ENCODE measurements at regions not wholly inside any gene's neighbourhood (a gene's known extent, or its start where the extent isn't known, plus 50 kb on each side); places are given as distances from the start of the nearest gene placed in this dataset.

DNA sequence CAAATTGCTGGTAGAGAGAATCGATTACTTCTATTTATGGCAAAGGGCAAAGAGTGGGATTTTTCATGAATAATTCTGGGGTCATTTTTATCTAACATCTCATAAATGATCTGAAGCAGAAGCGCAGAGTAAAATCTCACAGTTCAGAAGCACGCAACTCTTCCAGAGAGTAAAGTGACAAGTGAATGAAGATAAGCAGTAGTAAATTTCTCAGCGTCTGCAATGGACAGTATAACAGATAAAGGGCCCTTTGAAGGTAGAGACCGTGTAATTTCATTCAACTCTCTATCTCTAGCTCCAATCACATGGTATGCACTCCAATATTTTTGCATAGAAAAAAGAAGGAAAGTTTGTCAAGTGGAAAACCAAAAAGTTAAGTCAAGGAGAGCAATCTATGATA, 521.1 kb upstream of the NECTIN3 start:
- no peak for TF ChIP-seq GATA3 (IDR thresholded peaks at IDR 0.05; ENCODE audit: low read depth, low read length)
- TF ChIP-seq GATA2 (IDR thresholded peaks at IDR 0.05; ENCODE audit: low read depth, low read length): no peak

DNA sequence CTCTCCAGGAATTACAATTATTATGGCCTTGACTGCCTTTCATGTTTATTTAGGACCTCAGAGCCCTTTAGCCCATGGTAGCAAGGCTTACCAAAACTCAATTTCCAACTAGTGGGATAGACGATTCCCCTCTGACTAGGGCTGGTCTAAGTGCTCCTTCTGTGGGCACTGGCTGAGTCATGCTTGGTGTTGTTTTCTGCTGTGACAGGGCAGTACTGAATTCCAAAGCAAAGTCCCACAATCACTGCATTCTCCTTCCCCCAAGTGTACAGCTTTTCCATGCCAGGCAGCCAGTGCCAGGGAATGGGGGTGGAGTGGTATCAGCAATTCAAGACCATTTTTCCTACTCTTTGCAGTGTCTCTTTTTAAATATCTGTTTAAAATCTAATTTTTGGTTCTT, 509.0 kb upstream of the NECTIN3 start:
- TF ChIP-seq GATA3 (IDR thresholded peaks at IDR 0.05; ENCODE audit: low read depth, low read length) (no peak), GATA2 (IDR thresholded peaks at IDR 0.05; ENCODE audit: low read depth, low read length) (no peak)

- TF ChIP-seq GATA3 (IDR thresholded peaks at IDR 0.05; ENCODE audit: low read depth, low read length) (no peak), GATA2 (IDR thresholded peaks at IDR 0.05; ENCODE audit: low read depth, low read length) (no peak)
Measured at GRCh38 chr3:110564674-110565073, 506.9 kb upstream of the NECTIN3 start.

- TF ChIP-seq GATA3 (IDR thresholded peaks at IDR 0.05; ENCODE audit: low read depth, low read length): no peak
- TF ChIP-seq GATA2 (IDR thresholded peaks at IDR 0.05; ENCODE audit: low read depth, low read length): no peak
Measured at GRCh38 chr3:110567029-110567428, 504.6 kb upstream of the NECTIN3 start.

DNA sequence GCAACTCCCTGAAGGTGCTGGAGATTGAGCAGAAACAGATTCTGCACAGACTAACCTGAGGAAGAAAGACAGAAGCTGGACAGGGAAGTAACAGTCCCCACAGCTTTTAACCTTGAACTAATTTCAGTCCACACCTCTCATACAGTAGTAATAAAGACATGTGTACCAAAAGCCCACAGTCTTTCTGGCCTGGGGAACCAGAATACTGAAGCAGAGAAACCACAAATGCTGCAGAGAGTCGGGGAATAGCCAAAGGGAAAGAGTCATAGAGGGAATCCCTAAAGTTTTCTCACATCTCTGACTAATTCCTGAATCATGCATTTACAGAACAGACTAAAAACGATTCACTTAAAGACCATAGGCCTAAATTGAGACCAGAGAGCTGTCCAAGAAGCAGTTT, 503.4 kb upstream of the NECTIN3 start:
- TF ChIP-seq GATA2 (IDR thresholded peaks at IDR 0.05; ENCODE audit: low read depth, low read length): no peak
- TF ChIP-seq GATA3 (IDR thresholded peaks at IDR 0.05; ENCODE audit: low read depth, low read length): no peak

- no peak for TF ChIP-seq GATA2 (IDR thresholded peaks at IDR 0.05; ENCODE audit: low read depth, low read length)
- no peak for TF ChIP-seq GATA3 (IDR thresholded peaks at IDR 0.05; ENCODE audit: low read depth, low read length)
Measured at GRCh38 chr3:110569073-110569472, 502.5 kb upstream of the NECTIN3 start.

- TF ChIP-seq GATA3 (IDR thresholded peaks at IDR 0.05; ENCODE audit: low read depth, low read length) (no peak), GATA2 (IDR thresholded peaks at IDR 0.05; ENCODE audit: low read depth, low read length) (no peak)
Measured at GRCh38 chr3:110575702-110576101, 495.9 kb upstream of the NECTIN3 start.

DNA sequence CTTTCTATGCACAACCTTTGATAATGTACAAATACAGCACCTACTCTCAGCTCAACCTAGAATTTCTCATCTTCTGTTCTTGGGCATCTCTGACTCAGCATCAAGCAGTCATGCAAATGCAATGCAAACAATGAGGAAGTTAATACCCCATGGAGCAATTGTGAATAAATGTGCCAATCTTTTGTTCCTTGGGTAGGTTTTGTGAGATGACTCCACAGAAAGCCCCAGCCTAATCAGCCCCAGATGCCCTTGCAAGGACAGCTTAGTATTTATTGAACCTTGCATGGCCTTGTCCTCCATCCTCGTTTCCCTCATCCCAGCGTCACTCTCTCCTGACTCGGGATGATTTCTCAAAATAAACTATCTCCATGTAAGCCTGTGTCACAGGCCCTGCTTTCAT, 494.7 kb upstream of the NECTIN3 start:
- TF ChIP-seq GATA2 (IDR thresholded peaks at IDR 0.05; ENCODE audit: low read depth, low read length) (no peak), GATA3 (IDR thresholded peaks at IDR 0.05; ENCODE audit: low read depth, low read length) (no peak)

DNA sequence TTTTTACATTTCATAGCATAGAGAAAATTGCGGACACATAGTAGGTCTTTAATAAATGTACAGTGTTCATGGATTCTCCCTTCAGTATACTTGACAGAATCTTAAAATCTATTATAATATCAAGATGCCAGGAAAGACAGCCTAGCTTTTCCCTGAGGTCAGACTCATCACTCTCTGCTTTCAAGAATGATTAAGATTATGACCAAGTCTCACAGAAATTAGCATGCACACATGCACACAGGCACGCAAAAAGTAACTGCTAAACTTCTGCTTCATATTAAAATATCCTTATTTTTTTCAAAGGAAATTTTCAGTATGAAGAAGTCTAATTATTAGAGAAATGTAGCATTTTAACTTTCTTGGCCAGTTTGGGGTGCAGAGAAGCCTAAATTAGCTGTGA, 493.8 kb upstream of the NECTIN3 start:
- no peak for TF ChIP-seq GATA2 (IDR thresholded peaks at IDR 0.05; ENCODE audit: low read depth, low read length)
- TF ChIP-seq GATA3 (IDR thresholded peaks at IDR 0.05; ENCODE audit: low read depth, low read length): no peak

DNA sequence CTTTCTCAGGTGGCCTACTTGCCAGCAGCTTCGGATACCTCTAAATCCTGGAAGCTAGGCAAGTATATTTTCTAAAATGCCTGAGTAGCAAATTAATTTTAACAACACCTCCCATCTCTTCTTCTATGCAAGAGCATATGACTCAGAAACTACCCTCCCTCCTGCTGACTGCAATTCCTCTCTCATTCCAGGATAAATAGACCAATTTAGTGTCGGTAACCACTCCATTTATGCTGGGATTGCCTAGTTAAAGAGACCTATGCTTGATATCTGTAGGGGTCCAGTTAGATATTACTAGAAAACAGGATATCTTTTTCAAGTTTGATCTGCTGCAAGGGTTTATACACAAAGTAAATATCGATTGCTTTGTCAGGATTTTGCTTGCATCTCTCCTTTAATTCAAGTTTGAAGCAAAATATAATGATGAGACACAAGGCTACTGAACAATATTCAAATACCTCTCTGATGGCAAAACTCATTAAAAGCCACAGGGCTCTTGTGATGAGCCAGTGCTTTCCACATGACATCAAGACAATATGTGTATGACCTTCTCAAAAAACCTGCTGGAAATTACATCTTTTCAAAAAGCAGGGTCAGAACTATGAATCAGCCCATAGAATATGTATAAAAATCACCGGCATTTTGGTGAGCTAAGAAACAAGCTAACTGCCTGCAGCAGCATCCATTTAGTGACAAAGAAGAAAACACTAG, 491.6 kb upstream of the NECTIN3 start:
- TF ChIP-seq GATA3 (IDR thresholded peaks at IDR 0.05; ENCODE audit: low read depth, low read length): no peak

DNA sequence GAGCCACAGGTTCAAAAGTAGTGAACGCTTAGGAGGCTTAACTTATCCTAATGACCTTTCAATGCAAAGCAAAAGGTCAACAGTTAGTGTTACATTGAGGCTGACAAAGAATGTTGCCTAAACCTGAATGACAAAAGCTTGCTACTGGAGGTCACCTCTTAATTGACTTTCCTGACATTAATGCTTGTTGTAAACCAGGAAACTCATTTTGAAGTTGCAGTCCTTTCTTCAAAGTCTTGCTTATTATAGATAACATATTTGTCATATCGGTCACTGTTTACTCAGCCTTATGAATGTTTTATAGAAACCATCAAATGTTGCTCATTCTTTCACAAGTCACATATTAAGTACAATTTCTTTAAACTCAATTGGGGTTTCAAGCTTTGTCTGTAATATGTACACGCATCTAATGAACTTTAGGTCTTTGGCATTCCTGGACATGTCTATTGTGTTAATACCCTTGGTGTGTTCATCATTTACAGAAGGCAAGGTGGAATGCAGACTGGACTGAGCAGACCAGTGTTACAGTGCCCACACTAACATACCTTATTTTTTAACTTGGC, 488.2 kb upstream of the NECTIN3 start:
- no peak for TF ChIP-seq GATA2 (IDR thresholded peaks at IDR 0.05; ENCODE audit: low read depth, low read length)
- TF ChIP-seq GATA3 (IDR thresholded peaks at IDR 0.05; ENCODE audit: low read depth, low read length): no peak

- no peak for TF ChIP-seq GATA2 (IDR thresholded peaks at IDR 0.05; ENCODE audit: low read depth, low read length)
- no peak for TF ChIP-seq GATA3 (IDR thresholded peaks at IDR 0.05; ENCODE audit: low read depth, low read length)
Measured at GRCh38 chr3:110588906-110589305, 482.7 kb upstream of the NECTIN3 start.

DNA sequence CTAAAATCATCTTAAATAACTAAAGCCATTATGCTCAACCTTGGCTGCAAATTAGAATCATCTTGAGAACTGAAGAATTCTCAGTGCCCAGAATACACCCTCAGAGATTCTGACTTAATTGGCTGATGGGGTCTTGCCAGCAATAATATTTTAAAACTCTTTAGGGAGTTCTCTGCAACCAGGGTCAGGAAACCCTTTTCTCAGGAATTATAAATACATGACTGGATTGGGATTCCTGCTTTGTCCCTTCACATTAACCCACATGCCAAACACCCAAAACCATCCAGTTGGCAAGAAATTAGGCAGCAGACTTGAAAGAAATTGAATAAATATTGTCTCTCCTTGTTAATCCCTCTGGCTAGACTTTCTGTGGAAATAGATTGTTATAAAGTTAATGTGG, 482.3 kb upstream of the NECTIN3 start:
- TF ChIP-seq GATA3 (IDR thresholded peaks at IDR 0.05; ENCODE audit: low read depth, low read length): no peak
- TF ChIP-seq GATA2 (IDR thresholded peaks at IDR 0.05; ENCODE audit: low read depth, low read length): no peak

GRCh38 chr3:110593749-110594148, 477.9 kb upstream of the NECTIN3 start:
- TF ChIP-seq GATA2 (IDR thresholded peaks at IDR 0.05; ENCODE audit: low read depth, low read length) (no peak), GATA3 (IDR thresholded peaks at IDR 0.05; ENCODE audit: low read depth, low read length) (no peak)

GRCh38 chr3:110598847-110599490, 472.6 kb upstream of the NECTIN3 start:
- no peak for TF ChIP-seq GATA3 (IDR thresholded peaks at IDR 0.05; ENCODE audit: low read depth, low read length)
- TF ChIP-seq GATA2 (IDR thresholded peaks at IDR 0.05; ENCODE audit: low read depth, low read length): no peak

Measured in SH-SY5Y (cell line).